Fibroblast of lung (primary cell): ENCODE measurements at regions not wholly inside any gene's neighbourhood (a gene's known extent, or its start where the extent isn't known, plus 50 kb on each side); places are given as distances from the start of the nearest gene placed in this dataset.

Source experiments
- DNase-seq, 2 donors: peaks; one replicate each; pipeline versions ENCODE4 v3.0.0 to v3.0.0-alpha.2; 2010; ENCODE audit warnings: low read depth in 2 of 2
- H2AFZ ChIP-seq: 2 replicates; pipeline ENCODE4 v1.5.1; 2012; ENCODE audit warnings: low read length, control low read depth, inconsistent platforms
- H3K27ac ChIP-seq: 2 replicates; pipeline ENCODE4 v1.5.1; 2011; ENCODE audit warnings: low read length, control low read depth; ENCODE audit not compliant: insufficient read depth
- H3K27me3 ChIP-seq: 2 replicates; pipeline ENCODE4 v1.5.1; 2011; ENCODE audit warnings: mild to moderate bottlenecking, low read length; ENCODE audit not compliant: control insufficient read depth, insufficient read depth
- H3K36me3 ChIP-seq: 2 replicates; pipeline ENCODE4 v1.5.1; 2011; ENCODE audit warnings: low read length; ENCODE audit not compliant: control insufficient read depth, insufficient read depth
- H3K4me1 ChIP-seq: 2 replicates; pipeline ENCODE4 v1.5.1; 2011; ENCODE audit warnings: low read length; ENCODE audit not compliant: control insufficient read depth, insufficient read depth; ENCODE audit errors: extremely low read depth
- H3K4me2 ChIP-seq: 2 replicates; pipeline ENCODE4 v1.5.1; 2011; ENCODE audit warnings: low read length, control low read depth; ENCODE audit not compliant: insufficient read depth; ENCODE audit errors: extremely low read depth
- H3K4me3 ChIP-seq, 4 experiments: fragments of 200-600 bp in 1 of 4; sonication (generic) in 1 of 4; replicated peaks in 1 of 4; 2 replicates each; pipeline ENCODE4 v1.5.1; 2011 to 2016; ENCODE audit warnings: low read length in 4 of 4, low read depth in 3 of 4, mild to moderate bottlenecking in 3 of 4, control low read depth in 2 of 4, inconsistent platforms in 1 of 4, mixed read lengths in 1 of 4; ENCODE audit not compliant: insufficient read depth in 1 of 4; ENCODE audit errors: control extremely low read depth in 1 of 4
- H3K79me2 ChIP-seq: 2 replicates; pipeline ENCODE4 v1.5.1; 2012; ENCODE audit warnings: mild to moderate bottlenecking, low read length, inconsistent platforms; ENCODE audit not compliant: control insufficient read depth, insufficient read depth
- H3K9ac ChIP-seq: 2 replicates; pipeline ENCODE4 v1.5.1; 2011; ENCODE audit warnings: mild to moderate bottlenecking, low read length, control low read depth; ENCODE audit not compliant: insufficient read depth
- H3K9me3 ChIP-seq: 2 replicates; pipeline ENCODE4 v1.5.1; 2012; ENCODE audit warnings: low read depth, low read length; ENCODE audit not compliant: control insufficient read depth, insufficient read depth
- H4K20me1 ChIP-seq: 2 replicates; pipeline ENCODE4 v1.5.1; 2011; ENCODE audit warnings: low read length; ENCODE audit not compliant: control insufficient read depth, insufficient read depth; ENCODE audit errors: extremely low read depth
- EZH2 ChIP-seq: IDR thresholded peaks from 2 replicates; pipeline ENCODE4 v1.5.1; 2012; ENCODE audit warnings: low read length, control low read depth, mild to moderate bottlenecking; ENCODE audit errors: missing control alignments
- TF ChIP-seq, protein P1 (sequence below), 2 donors: IDR thresholded peaks in 1 of 2; conservative IDR thresholded peaks in 1 of 2; 1 replicate in 1 of 2; 2 replicates in 1 of 2; pipeline ENCODE4 v1.5.1; 2011 to 2012; ENCODE audit warnings: low read length in 2 of 2, control low read depth in 1 of 2, inconsistent platforms in 1 of 2, low read depth in 1 of 2, mild to moderate bottlenecking in 1 of 2

DNA sequence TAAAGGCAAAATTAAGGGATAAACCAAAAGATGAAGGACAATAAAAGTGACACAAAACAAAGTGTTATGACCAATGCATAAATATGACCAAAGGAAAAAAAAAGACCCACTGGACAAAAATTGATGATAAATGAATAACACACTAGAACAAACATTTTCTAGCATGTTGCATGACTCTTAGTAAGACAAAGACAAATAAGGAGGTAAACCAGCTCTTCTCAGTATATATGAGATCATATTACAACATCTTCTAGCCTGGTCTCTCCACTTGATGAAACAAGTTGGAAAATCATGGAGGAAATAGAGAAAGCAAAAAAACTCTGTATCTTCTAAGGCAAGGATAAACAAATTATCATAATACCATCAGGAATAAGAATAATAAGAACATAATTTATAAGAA lies 163.9 kb upstream of the GBE1 start:
- TF ChIP-seq, protein P1, sequence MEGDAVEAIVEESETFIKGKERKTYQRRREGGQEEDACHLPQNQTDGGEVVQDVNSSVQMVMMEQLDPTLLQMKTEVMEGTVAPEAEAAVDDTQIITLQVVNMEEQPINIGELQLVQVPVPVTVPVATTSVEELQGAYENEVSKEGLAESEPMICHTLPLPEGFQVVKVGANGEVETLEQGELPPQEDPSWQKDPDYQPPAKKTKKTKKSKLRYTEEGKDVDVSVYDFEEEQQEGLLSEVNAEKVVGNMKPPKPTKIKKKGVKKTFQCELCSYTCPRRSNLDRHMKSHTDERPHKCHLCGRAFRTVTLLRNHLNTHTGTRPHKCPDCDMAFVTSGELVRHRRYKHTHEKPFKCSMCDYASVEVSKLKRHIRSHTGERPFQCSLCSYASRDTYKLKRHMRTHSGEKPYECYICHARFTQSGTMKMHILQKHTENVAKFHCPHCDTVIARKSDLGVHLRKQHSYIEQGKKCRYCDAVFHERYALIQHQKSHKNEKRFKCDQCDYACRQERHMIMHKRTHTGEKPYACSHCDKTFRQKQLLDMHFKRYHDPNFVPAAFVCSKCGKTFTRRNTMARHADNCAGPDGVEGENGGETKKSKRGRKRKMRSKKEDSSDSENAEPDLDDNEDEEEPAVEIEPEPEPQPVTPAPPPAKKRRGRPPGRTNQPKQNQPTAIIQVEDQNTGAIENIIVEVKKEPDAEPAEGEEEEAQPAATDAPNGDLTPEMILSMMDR (conservative IDR thresholded peaks at IDR 0.05 in 1 of 2, IDR thresholded peaks at IDR 0.05 in 1 of 2; ENCODE audit: low read depth in 1 of 2, low read length in 2 of 2) = no peak
- TF ChIP-seq EZH2 = no peak
- H4K20me1 ChIP-seq = no peaks in the 10 kb centered on the region

DNA sequence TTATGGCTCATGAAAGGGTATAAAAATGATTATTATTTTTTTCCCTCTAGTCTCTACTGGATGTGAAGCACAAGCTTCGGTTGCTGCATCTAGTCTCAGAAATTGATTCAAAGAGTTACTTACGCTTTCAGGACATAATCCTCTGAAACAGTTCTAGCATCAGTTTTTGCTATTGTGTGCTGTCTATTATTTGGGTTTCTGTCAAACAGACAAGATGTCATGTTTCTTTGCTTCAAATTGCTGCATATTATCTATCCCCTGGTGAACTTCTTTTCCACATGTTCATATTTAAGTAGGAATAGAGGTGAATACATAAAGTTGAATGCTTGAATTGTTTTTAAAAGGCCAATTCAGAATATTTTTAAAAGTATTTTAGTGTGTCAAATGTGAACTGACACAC lies 161.6 kb upstream of the GBE1 start:
- no peak overlapping the region for H3K9ac ChIP-seq
- H3K27me3 ChIP-seq = no peaks in the 10 kb centered on the region
- no peak for DNase-seq
- H3K4me3 ChIP-seq = no peak overlapping the region
- TF ChIP-seq, protein P1 (conservative IDR thresholded peaks at IDR 0.05 in 1 of 2, IDR thresholded peaks at IDR 0.05 in 1 of 2; ENCODE audit: low read depth in 1 of 2, low read length in 2 of 2) = no peak
- TF ChIP-seq EZH2 = no peak
- no peaks in the 10 kb centered on the region for H4K20me1 ChIP-seq
- no peaks in the 10 kb centered on the region for H3K9me3 ChIP-seq
- H3K4me1 ChIP-seq = no peaks in the 10 kb centered on the region
- H3K4me2 ChIP-seq = no peak overlapping the region
- H3K36me3 ChIP-seq = no peaks in the 10 kb centered on the region
- no peak overlapping the region for H2AFZ ChIP-seq
- no peaks in the 10 kb centered on the region for H3K79me2 ChIP-seq
- no peak overlapping the region for H3K27ac ChIP-seq

More for the DNA sequence above, 163.9 kb upstream of the GBE1 start:
- no peaks in the 10 kb centered on the region for H3K9me3 ChIP-seq
- H3K4me1 ChIP-seq = no peaks in the 10 kb centered on the region
- DNase-seq = no peak
- H3K4me2 ChIP-seq = no peak overlapping the region
- H3K4me3 ChIP-seq = no peak overlapping the region
- no peaks in the 10 kb centered on the region for H3K27me3 ChIP-seq
- H3K36me3 ChIP-seq = no peaks in the 10 kb centered on the region
- H3K27ac ChIP-seq = no peak overlapping the region
- H3K79me2 ChIP-seq = no peaks in the 10 kb centered on the region
- H2AFZ ChIP-seq = no peak overlapping the region
- no peak overlapping the region for H3K9ac ChIP-seq

DNA sequence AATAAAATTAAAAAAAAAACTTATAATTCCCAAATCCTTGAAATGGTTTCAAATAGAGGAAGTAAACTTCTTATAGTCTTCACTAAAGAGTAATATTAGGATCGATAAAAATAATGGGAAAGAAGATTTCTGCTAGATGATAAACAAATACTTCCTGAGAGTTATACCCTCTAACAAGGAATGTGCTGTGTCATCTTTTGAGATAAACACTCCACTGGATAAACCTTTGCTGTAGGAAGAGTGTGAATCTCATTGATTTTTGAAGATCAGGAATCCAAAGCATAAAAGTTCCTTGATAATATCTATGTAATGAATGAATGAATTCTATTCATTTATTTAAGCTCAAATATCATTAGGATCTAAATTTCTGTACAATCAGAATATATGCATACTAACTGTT lies 161.0 kb upstream of the GBE1 start:
- H3K9me3 ChIP-seq = no peaks in the 10 kb centered on the region
- H3K27me3 ChIP-seq = no peaks in the 10 kb centered on the region
- TF ChIP-seq, protein P1 (conservative IDR thresholded peaks at IDR 0.05 in 1 of 2, IDR thresholded peaks at IDR 0.05 in 1 of 2; ENCODE audit: low read depth in 1 of 2, low read length in 2 of 2) = no peak
- no peak for TF ChIP-seq EZH2
- no peak for DNase-seq
- H3K36me3 ChIP-seq = no peaks in the 10 kb centered on the region
- H2AFZ ChIP-seq = no peak overlapping the region
- H3K4me1 ChIP-seq = no peaks in the 10 kb centered on the region
- no peaks in the 10 kb centered on the region for H3K79me2 ChIP-seq
- no peak overlapping the region for H3K4me2 ChIP-seq
- no peak overlapping the region for H3K4me3 ChIP-seq
- no peak overlapping the region for H3K9ac ChIP-seq
- no peak overlapping the region for H3K27ac ChIP-seq
- H4K20me1 ChIP-seq = no peaks in the 10 kb centered on the region
